ENCODE measurements at regions not wholly inside any gene's neighbourhood (a gene's known extent, or its start where the extent isn't known, plus 50 kb on each side); places are given as distances from the start of the nearest gene placed in this dataset.

DNA sequence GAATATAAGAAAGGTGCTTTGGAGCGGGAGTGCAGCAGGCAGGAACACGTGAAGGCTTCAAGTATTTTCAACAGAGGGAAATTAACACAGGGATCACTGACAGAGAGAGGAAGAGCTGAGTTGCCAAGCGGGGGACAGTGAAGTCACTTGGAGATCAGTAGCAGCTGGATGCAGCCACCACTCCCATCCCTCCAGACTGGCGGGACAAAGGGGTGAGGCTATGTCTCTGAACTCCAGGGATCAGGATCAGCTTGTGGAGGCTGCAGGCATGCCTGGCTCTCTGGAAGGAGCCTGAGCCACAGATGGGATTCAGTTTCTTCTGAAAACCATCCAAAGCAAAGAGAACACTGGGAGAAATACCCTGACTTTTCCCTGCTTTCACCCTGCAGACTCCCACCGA is 113.7 kb upstream of the IRX3 start:
- no peak for TF ChIP-seq EZH2phosphoT487 (IDR thresholded peaks at IDR 0.05; ENCODE audit: insufficient read depth, low read depth)
- no peak for TF ChIP-seq EZH2 (IDR thresholded peaks at IDR 0.05; ENCODE audit: insufficient read depth, poor library complexity, severe bottlenecking)

All from GM23248 (cell line).